ENCODE measurements at regions not wholly inside any gene's neighbourhood (a gene's known extent, or its start where the extent isn't known, plus 50 kb on each side); places are given as distances from the start of the nearest gene placed in this dataset.
A peak's percentile ranks its signal among the peaks of the same experiment; 100 is the strongest.

DNA sequence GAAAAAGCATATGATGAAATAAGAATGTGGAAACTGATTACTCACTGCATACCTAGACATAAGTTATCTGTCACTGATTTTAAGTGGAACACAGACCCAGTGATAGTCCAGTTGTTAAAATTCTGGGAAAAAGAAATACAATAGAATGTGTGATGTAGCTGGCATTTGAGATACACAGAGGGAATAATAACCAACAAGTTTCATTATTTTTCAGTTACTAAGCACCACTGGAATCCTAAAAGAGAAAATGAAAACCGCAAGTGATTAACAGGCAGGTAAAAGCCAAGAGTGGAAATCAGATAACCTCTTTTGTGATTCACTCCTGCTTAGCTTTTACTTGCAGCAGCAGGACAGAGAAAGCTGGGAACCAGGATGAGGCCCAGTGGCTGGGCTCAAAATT, 994.0 kb upstream of the SEMA6A start:
- Histone ChIP-seq H2AFZ (ENCODE audit: control insufficient read depth, low read length) (no peak overlapping the region), H3K4me2 (ENCODE audit: control insufficient read depth, extremely low read depth, insufficient read depth, low read depth, low read length) (peak overlapping the region; percentile 47), H3K4me3 (ENCODE audit: control insufficient read depth in 2 of 3, extremely low read depth in 1 of 3, insufficient read depth in 2 of 3, low read depth in 1 of 3, low read length in 3 of 3) (no peak overlapping the region), H3K9me3 (ENCODE audit: control insufficient read depth, low read depth, low read length) (no peaks in the 10 kb centered on the region), H3K9ac (ENCODE audit: control insufficient read depth, extremely low read depth, insufficient read depth, low read length) (no peak overlapping the region), H3K36me3 (ENCODE audit: control insufficient read depth in 2 of 2, extremely low read depth in 1 of 2, insufficient read depth in 2 of 2, low read length in 2 of 2) (no peaks in the 10 kb centered on the region), H3K27ac (ENCODE audit: control insufficient read depth, insufficient read depth, low read length) (no peak overlapping the region), H3K4me1 (ENCODE audit: control insufficient read depth, extremely low read depth, insufficient read depth, low read length) (peaks cover 13% of the 10 kb centered on the region), H3K9me1 (ENCODE audit: control insufficient read depth, extremely low read depth, insufficient read depth, low read length) (no peaks in the 10 kb centered on the region), H4K20me1 (ENCODE audit: control insufficient read depth, extremely low read depth, insufficient read depth, low read length) (no peaks in the 10 kb centered on the region), H3K27me3 (ENCODE audit: control insufficient read depth, extremely low read depth, insufficient read depth, low read length) (no peaks in the 10 kb centered on the region), H3K79me2 (ENCODE audit: control insufficient read depth, insufficient read depth, low read length) (no peaks in the 10 kb centered on the region)
- TF ChIP-seq EZH2 (IDR thresholded peaks at IDR 0.05; ENCODE audit: low read length) = no peak
- TF ChIP-seq, protein P1, sequence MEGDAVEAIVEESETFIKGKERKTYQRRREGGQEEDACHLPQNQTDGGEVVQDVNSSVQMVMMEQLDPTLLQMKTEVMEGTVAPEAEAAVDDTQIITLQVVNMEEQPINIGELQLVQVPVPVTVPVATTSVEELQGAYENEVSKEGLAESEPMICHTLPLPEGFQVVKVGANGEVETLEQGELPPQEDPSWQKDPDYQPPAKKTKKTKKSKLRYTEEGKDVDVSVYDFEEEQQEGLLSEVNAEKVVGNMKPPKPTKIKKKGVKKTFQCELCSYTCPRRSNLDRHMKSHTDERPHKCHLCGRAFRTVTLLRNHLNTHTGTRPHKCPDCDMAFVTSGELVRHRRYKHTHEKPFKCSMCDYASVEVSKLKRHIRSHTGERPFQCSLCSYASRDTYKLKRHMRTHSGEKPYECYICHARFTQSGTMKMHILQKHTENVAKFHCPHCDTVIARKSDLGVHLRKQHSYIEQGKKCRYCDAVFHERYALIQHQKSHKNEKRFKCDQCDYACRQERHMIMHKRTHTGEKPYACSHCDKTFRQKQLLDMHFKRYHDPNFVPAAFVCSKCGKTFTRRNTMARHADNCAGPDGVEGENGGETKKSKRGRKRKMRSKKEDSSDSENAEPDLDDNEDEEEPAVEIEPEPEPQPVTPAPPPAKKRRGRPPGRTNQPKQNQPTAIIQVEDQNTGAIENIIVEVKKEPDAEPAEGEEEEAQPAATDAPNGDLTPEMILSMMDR (optimal IDR thresholded peaks at IDR 0.05 in 1 of 3, IDR thresholded peaks at IDR 0.05 in 1 of 3, conservative IDR thresholded peaks at IDR 0.05 in 1 of 3; ENCODE audit: extremely low read depth in 1 of 3, insufficient read depth in 2 of 3, low read length in 3 of 3) = no peak
- FAIRE-seq = peak; percentile 63
- DNase-seq (ENCODE audit: low read depth, low spot score) = peak; percentile 17
- dilution Hi-C loops (cut with MboI; ENCODE audit: extremely low pct_ligation_motif_present, low sequenced_read_pairs) = no loop called here

DNA sequence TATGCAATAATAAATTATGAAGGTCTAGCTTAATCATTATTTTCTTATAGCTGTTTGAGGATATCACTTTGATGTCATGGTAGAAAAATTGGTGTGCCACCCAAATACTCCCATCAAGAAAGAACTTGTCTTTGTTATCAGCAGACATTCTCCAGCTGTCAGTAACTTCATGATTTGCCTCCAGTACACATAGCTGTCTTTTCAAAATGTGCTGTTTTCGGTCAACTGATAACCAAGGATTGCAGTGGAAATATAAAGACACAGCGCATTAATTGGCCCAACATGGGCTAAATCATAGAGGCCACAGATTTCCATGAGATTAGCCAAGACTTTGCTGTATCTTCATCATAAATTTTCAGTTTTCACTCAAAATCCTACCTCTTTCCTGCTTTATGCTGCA, 993.5 kb upstream of the SEMA6A start:
- Histone ChIP-seq H4K20me1 (ENCODE audit: control insufficient read depth, extremely low read depth, insufficient read depth, low read length) (no peaks in the 10 kb centered on the region), H3K4me1 (ENCODE audit: control insufficient read depth, extremely low read depth, insufficient read depth, low read length) (peaks cover 13% of the 10 kb centered on the region), H3K9me1 (ENCODE audit: control insufficient read depth, extremely low read depth, insufficient read depth, low read length) (no peaks in the 10 kb centered on the region), H3K4me3 (ENCODE audit: control insufficient read depth in 2 of 3, extremely low read depth in 1 of 3, insufficient read depth in 2 of 3, low read depth in 1 of 3, low read length in 3 of 3) (no peak overlapping the region), H3K9ac (ENCODE audit: control insufficient read depth, extremely low read depth, insufficient read depth, low read length) (no peak overlapping the region), H2AFZ (ENCODE audit: control insufficient read depth, low read length) (no peak overlapping the region), H3K4me2 (ENCODE audit: control insufficient read depth, extremely low read depth, insufficient read depth, low read depth, low read length) (peak overlapping the region; percentile 47), H3K79me2 (ENCODE audit: control insufficient read depth, insufficient read depth, low read length) (no peaks in the 10 kb centered on the region), H3K36me3 (ENCODE audit: control insufficient read depth in 2 of 2, extremely low read depth in 1 of 2, insufficient read depth in 2 of 2, low read length in 2 of 2) (no peaks in the 10 kb centered on the region), H3K27ac (ENCODE audit: control insufficient read depth, insufficient read depth, low read length) (no peak overlapping the region), H3K27me3 (ENCODE audit: control insufficient read depth, extremely low read depth, insufficient read depth, low read length) (no peaks in the 10 kb centered on the region), H3K9me3 (ENCODE audit: control insufficient read depth, low read depth, low read length) (no peaks in the 10 kb centered on the region)
- TF ChIP-seq EZH2 (IDR thresholded peaks at IDR 0.05; ENCODE audit: low read length) = no peak
- TF ChIP-seq, protein P1 (optimal IDR thresholded peaks at IDR 0.05 in 1 of 3, IDR thresholded peaks at IDR 0.05 in 1 of 3, conservative IDR thresholded peaks at IDR 0.05 in 1 of 3; ENCODE audit: extremely low read depth in 1 of 3, insufficient read depth in 2 of 3, low read length in 3 of 3) = no peak
- no peak for DNase-seq (ENCODE audit: low read depth, low spot score)
- FAIRE-seq = no peak
- dilution Hi-C loops (cut with MboI; ENCODE audit: extremely low pct_ligation_motif_present, low sequenced_read_pairs) = no loop called here

Data from keratinocyte (primary cell).